ENCODE measurements at regions not wholly inside any gene's neighbourhood (a gene's known extent, or its start where the extent isn't known, plus 50 kb on each side); places are given as distances from the start of the nearest gene placed in this dataset.

- TF ChIP-seq ZNF274 (IDR thresholded peaks at IDR 0.05; ENCODE audit: low read depth, low read length) (no peak), SUZ12 (IDR thresholded peaks at IDR 0.05; ENCODE audit: extremely low read depth, insufficient read depth, insufficient read length) (no peak), YY1 (IDR thresholded peaks at IDR 0.05; ENCODE audit: insufficient read depth, insufficient read length) (no peak)
These were observed 116.7 kb downstream of the BEGAIN start for GRCh38 chr14:100470523-100470897.

All from NT2/D1 (cell line).